Activated B cell treated with CpG ODN at 0.5 μM for 24 hours (primary cell): ENCODE measurements at regions not wholly inside any gene's neighbourhood (a gene's known extent, or its start where the extent isn't known, plus 50 kb on each side); places are given as distances from the start of the nearest gene placed in this dataset.

ENCODE experiments used
- ATAC-seq: fragments of 200-7000 bp; cut with Tn5 transposase; one replicate; pipeline ENCODE4 v1.10.0; 2021; ENCODE audit warnings: low read depth, mild to moderate bottlenecking, moderate library complexity
- CTCF ChIA-PET: fragments of 350-600 bp; sonication (Branson Sonifier 250); formaldehyde crosslinking; loops from one replicate; lab custom pipeline; 2021; ENCODE audit warnings: antibody characterized with exemption; lab: Charles Lee
- POLR2A ChIA-PET: fragments of 350-600 bp; sonication (Branson Sonifier 250); formaldehyde crosslinking; loops from one replicate; lab custom pipeline; 2021; ENCODE audit warnings: antibody characterized with exemption; lab: Charles Lee
- DNase-seq: peaks from one replicate; pipeline ENCODE4 v3.0.0; 2022
- H3K27ac Mint-ChIP-seq: one replicate; pipeline ENCODE4 v1.8.0; 2020; ENCODE audit warnings: mixed read lengths
- H3K27me3 Mint-ChIP-seq: one replicate; pipeline ENCODE4 v1.8.0; 2021; ENCODE audit warnings: mixed read lengths
- H3K36me3 Mint-ChIP-seq: one replicate; pipeline ENCODE4 v1.8.0; 2021; ENCODE audit warnings: low read depth, mixed read lengths
- H3K4me1 Mint-ChIP-seq: one replicate; pipeline ENCODE4 v1.8.0; 2021; ENCODE audit warnings: mixed read lengths
- H3K4me3 Mint-ChIP-seq: one replicate; pipeline ENCODE4 v1.8.0; 2020; ENCODE audit warnings: mild to moderate bottlenecking, mixed read lengths
- H3K9me3 Mint-ChIP-seq: one replicate; pipeline ENCODE4 v1.8.0; 2020; ENCODE audit warnings: mixed read lengths
- CTCF ChIP-seq: fragments of 200-600 bp; IDR thresholded peaks from one replicate; pipeline ENCODE4 v1.8.0; 2022; ENCODE audit warnings: antibody characterized with exemption, mild to moderate bottlenecking
- intact Hi-C: fragments of 100-400 bp; cut with micrococcal nuclease; formaldehyde crosslinking; loops from one replicate; pipeline ENCODE4 v1.15.1; 2024

GRCh38 chr13:112165712-112166111 is 98.8 kb downstream of the SOX1 start:
- ATAC-seq (no peak), DNase-seq (no peak)
- Mint-ChIP-seq H3K9me3 (no peaks in the 10 kb centered on the region), H3K27ac (no peak overlapping the region), H3K36me3 (no peaks in the 10 kb centered on the region), H3K27me3 (peaks cover 10% of the 10 kb centered on the region), H3K4me1 (no peaks in the 10 kb centered on the region), H3K4me3 (no peak overlapping the region)
- TF ChIP-seq CTCF = no peak
- ChIA-PET CTCF (no interaction called here), POLR2A (no interaction called here)
- intact Hi-C loops = no loop called here

- POLR2A ChIA-PET = no interaction called here
- no peak for DNase-seq
- CTCF ChIA-PET = no interaction called here
- Mint-ChIP-seq H3K36me3 (no peaks in the 10 kb centered on the region), H3K27me3 (no peaks in the 10 kb centered on the region), H3K27ac (no peak overlapping the region), H3K4me3 (no peak overlapping the region), H3K4me1 (no peaks in the 10 kb centered on the region), H3K9me3 (peaks cover 2% of the 10 kb centered on the region)
- no peak for TF ChIP-seq CTCF
- ATAC-seq = no peak
- intact Hi-C loops = no loop called here
Observed at GRCh38 chr13:112168761-112169160, 101.8 kb downstream of the SOX1 start.

DNA sequence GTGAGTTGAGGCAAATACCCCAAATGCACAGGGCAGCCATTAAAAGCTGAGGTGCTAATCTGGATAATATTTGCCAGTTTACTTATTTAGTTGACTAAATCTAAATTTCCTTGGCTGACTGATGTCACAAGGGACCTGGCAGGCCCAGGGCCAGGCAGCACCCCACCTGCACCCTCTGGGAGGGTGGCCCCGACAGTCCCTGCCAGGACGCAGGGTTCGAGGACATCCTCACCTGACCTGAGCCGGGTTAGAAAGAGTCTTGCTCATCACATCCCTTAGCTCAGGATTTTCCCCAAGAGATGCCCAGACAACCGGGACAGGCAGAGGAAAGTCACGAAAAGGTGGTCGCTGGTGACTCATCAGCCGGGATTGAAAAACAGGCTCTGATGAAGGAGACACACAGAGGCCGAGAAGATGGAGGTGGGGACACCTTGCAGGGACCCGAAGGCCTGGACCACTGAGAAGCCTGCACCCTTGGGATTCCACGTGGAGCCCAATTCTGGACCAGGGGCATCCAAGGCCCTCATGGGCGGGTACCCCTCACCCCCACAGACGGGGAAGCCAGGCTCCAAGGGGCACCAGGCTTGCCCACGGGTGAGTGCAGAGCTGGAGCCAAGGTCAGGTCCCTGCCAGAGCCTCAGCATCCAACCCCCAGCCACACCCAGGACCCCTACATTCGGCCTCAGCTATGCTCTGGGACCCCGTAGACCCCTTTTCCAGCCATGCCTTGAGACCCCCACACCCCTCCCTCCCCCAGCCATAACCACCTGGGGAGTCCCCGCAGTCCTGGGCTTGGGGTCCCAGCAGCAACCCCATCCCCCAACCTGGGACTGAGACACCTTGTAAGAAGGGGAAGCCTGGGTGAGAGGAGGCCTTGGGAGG is 103.2 kb downstream of the SOX1 start:
- CTCF ChIA-PET = no interaction called here
- Mint-ChIP-seq H3K27ac (no peak overlapping the region), H3K27me3 (no peaks in the 10 kb centered on the region), H3K4me1 (no peaks in the 10 kb centered on the region), H3K4me3 (no peak overlapping the region), H3K9me3 (peaks cover 4% of the 10 kb centered on the region), H3K36me3 (no peaks in the 10 kb centered on the region)
- ATAC-seq = no peak
- DNase-seq = no peak
- intact Hi-C loops = no loop called here
- no peak for TF ChIP-seq CTCF
- POLR2A ChIA-PET = no interaction called here

GRCh38 chr13:112170823-112171569 is 104.0 kb downstream of the SOX1 start:
- TF ChIP-seq CTCF = no peak
- DNase-seq (no peak), ATAC-seq (no peak)
- Mint-ChIP-seq H3K27me3 (no peaks in the 10 kb centered on the region), H3K4me1 (no peaks in the 10 kb centered on the region), H3K4me3 (no peak overlapping the region), H3K27ac (no peak overlapping the region), H3K36me3 (no peaks in the 10 kb centered on the region), H3K9me3 (peaks cover 4% of the 10 kb centered on the region)
- CTCF ChIA-PET = no interaction called here
- intact Hi-C loops = no loop called here
- POLR2A ChIA-PET = no interaction called here

- no peak for TF ChIP-seq CTCF
- H3K27ac Mint-ChIP-seq = no peak overlapping the region
- no peak overlapping the region for H3K4me3 Mint-ChIP-seq
- no peak for DNase-seq
- ChIA-PET CTCF (no interaction called here), POLR2A (no interaction called here)
- no peaks in the 10 kb centered on the region for H3K27me3 Mint-ChIP-seq
- H3K4me1 Mint-ChIP-seq = no peaks in the 10 kb centered on the region
- no peaks in the 10 kb centered on the region for H3K36me3 Mint-ChIP-seq
- ATAC-seq = no peak
- intact Hi-C loops = no loop called here
- H3K9me3 Mint-ChIP-seq = peaks cover 4% of the 10 kb centered on the region
Observed at GRCh38 chr13:112171570-112171965, 104.6 kb downstream of the SOX1 start.
